ENCODE measurements at regions not wholly inside any gene's neighbourhood (a gene's known extent, or its start where the extent isn't known, plus 50 kb on each side); places are given as distances from the start of the nearest gene placed in this dataset.
"Not testable (repeated sequence)": the region's sequence is repeated elsewhere in the genome, so short reads cannot be mapped to it uniquely, and the experiment has no call there.

DNA sequence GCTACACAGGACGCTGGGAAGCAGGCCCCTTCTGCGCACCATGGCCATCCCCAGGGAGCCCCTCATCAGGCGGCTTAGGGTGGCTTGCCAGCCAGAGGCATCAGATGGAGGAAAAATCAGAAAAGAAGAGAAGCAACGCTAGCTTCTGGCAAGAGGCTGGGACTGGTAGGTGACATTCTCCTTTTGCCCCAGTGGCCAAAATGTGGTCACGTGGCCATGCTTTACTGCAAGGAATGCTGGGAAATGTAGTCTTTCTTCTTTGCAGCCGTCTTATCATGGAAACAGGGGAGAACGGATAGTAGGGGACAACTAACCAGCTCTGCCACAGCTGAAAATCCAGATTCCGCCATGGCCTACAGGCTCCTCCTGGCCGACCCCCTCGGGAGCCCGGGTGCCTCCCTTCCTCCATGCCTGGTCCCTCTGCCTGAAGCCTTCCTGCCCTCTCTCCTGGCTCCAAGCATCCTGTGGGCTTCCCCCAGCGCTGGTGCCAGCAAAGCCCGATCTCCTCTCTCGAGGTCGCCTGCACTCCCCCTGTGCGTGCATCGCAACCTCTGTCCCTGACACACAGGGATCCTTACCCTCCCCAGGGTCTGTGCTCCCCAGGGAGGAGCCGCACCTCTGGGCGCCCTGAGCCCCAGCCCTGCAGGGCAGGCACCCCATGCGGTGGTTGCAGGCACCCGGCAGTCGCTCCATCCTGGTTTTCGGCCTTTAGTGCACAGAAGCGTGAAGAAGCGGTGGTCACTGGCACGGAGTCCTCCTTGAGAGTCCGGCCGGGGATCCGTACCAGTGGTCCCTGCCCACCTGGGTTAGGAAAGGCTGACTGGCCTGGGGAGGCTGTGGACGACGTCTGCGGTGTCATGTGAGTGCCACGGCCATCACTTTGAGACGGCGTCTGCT lies 307.7 kb downstream of the TP53TG3F start:
- TF ChIP-seq, protein P1, sequence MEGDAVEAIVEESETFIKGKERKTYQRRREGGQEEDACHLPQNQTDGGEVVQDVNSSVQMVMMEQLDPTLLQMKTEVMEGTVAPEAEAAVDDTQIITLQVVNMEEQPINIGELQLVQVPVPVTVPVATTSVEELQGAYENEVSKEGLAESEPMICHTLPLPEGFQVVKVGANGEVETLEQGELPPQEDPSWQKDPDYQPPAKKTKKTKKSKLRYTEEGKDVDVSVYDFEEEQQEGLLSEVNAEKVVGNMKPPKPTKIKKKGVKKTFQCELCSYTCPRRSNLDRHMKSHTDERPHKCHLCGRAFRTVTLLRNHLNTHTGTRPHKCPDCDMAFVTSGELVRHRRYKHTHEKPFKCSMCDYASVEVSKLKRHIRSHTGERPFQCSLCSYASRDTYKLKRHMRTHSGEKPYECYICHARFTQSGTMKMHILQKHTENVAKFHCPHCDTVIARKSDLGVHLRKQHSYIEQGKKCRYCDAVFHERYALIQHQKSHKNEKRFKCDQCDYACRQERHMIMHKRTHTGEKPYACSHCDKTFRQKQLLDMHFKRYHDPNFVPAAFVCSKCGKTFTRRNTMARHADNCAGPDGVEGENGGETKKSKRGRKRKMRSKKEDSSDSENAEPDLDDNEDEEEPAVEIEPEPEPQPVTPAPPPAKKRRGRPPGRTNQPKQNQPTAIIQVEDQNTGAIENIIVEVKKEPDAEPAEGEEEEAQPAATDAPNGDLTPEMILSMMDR (IDR thresholded peaks at IDR 0.05) = not testable (repeated sequence)
- not testable (repeated sequence) for TF ChIP-seq POLR2A (IDR thresholded peaks at IDR 0.05)
